ENCODE measurements at regions not wholly inside any gene's neighbourhood (a gene's known extent, or its start where the extent isn't known, plus 50 kb on each side); places are given as distances from the start of the nearest gene placed in this dataset.

DNA sequence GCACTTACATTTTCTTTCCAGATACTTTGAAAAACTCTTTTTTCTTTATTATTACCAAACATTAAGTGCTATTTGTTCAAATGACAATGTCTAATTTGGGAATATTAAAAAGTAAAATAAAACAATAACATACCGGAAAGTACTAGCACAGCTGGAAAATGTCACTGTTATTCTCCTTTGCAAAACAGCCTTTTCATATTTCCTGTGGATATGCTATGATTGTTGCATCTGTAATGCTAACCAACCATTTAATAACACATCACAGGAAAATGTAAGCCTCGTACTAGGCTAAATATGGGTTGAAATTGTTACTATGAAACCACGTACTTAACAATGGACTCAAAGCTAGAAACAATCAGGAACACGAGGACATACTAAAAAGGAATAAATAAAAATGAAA, 298.1 kb downstream of the CBLN2 start:
- no peak for TF ChIP-seq CTCF (IDR thresholded peaks at IDR 0.05; ENCODE audit: insufficient read depth, low read depth, low read length, missing control alignments)
- H3K4me3 ChIP-seq (ENCODE audit: low read depth, low read length), result no peak overlapping the region
- no peak for DNase-seq (ENCODE audit: low read depth)

- no peak overlapping the region for H3K4me3 ChIP-seq (ENCODE audit: low read depth, low read length)
- no peak for DNase-seq (ENCODE audit: low read depth)
- TF ChIP-seq CTCF (IDR thresholded peaks at IDR 0.05; ENCODE audit: insufficient read depth, low read depth, low read length, missing control alignments), result no peak
These were observed 308.7 kb downstream of the CBLN2 start for GRCh38 chr18:72235422-72235821.

GRCh38 chr18:72233106-72233505, 311.0 kb downstream of the CBLN2 start:
- H3K4me3 ChIP-seq (ENCODE audit: low read depth, low read length), result no peak overlapping the region
- TF ChIP-seq CTCF (IDR thresholded peaks at IDR 0.05; ENCODE audit: insufficient read depth, low read depth, low read length, missing control alignments), result no peak
- no peak for DNase-seq (ENCODE audit: low read depth)

DNA sequence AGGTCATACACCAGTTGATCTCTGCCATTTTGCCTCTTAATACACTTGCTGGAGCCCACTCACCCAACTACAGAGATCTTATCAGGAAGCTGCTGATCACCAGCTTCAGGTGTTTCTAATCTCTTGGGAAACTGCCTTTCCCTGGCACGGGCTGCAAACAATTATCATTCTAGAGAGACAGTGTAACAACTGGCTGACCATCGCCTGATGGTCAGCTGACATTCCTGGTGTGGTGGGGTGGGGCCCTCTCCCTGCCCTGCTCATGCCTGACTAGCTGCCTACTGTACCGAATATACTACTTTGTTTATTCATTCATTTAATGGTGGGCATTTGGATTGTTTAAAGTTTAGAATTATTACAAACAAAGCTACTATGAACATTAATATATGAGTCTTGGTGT, 311.5 kb downstream of the CBLN2 start:
- no peak overlapping the region for H3K4me3 ChIP-seq (ENCODE audit: low read depth, low read length)
- TF ChIP-seq CTCF (IDR thresholded peaks at IDR 0.05; ENCODE audit: insufficient read depth, low read depth, low read length, missing control alignments), result no peak
- no peak for DNase-seq (ENCODE audit: low read depth)

DNA sequence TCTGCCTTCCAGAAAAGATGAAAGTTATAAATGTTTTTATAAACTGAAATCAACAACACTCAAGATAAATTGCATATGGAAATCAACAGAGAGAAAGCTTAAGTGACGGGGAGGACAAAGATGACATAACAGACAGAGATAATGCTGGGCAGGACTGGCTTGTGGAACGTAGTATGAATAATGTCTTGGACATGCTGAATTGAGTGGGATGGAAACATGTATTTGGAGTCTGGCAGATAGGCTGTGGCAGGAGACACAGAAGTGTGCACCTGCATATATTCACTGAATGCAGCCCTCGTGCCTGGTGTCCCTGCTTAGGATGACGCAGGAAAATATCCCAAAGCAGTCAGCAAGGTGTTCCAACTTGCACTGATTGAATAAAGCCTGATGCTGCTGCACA, 318.2 kb downstream of the CBLN2 start:
- no peak overlapping the region for H3K4me3 ChIP-seq (ENCODE audit: low read depth, low read length)
- DNase-seq (ENCODE audit: low read depth), result no peak
- no peak for TF ChIP-seq CTCF (IDR thresholded peaks at IDR 0.05; ENCODE audit: insufficient read depth, low read depth, low read length, missing control alignments)

DNA sequence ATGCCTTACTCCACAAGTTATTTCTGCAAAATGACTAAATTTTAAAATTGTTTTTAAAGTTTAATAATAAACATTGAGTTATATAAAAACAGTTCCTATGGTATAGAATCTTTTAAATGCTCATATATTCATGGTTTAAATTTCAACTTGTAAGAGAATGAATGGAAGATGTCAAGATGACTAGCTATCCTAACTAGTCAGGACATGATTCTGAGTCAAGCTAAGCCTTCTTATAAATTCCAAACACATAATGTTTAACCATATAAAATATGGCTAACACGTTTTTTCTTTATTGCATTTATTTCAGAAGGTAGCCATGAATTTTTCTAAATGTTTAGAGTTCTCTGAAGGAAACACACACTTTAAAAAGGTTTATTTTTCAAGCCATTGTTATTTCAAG, 320.4 kb downstream of the CBLN2 start:
- TF ChIP-seq CTCF (IDR thresholded peaks at IDR 0.05; ENCODE audit: insufficient read depth, low read depth, low read length, missing control alignments), result no peak
- H3K4me3 ChIP-seq (ENCODE audit: low read depth, low read length), result no peak overlapping the region
- DNase-seq (ENCODE audit: low read depth), result no peak

DNA sequence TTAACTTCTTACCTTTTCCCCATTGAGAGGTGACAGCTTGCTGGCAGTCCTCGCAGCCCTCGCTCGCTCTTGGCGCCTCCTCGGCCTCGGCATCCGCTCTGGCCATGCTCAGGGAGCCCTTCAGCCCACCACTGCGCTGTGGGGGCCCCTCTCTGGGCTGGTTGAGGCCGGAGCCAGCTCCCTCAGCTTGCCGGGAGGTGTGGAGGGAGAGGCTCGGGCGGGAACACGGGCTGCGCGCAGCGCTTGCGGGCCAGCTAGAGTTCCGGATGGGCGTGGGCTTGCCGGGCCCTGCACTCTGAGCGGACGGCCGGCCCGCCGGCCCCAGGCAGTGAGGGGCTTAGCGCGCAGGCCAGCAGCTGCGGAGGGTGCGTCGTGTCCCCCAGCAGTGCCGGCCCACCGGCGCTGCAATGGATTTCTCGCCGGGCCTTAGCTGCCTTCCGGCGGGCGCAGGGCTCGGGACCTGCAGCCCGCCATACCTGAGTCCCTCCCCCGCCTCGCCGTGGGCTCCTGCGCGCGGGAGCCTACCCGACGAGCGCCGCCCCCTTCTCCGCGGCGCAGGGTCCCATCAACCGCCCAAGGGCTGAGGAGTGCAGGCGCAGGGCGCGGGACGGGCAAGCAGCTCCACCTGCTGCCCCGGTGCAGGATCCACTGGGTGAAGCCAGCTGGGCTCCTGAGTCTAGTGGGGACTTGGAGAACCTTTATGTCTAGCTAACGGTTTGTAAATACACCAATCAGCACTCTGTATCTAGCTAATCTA, 335.0 kb downstream of the CBLN2 start:
- no peak overlapping the region for H3K4me3 ChIP-seq (ENCODE audit: low read depth, low read length)
- no peak for TF ChIP-seq CTCF (IDR thresholded peaks at IDR 0.05; ENCODE audit: insufficient read depth, low read depth, low read length, missing control alignments)
- DNase-seq (ENCODE audit: low read depth), result no peak

Data from GM12865 (cell line).